ENCODE measurements at regions not wholly inside any gene's neighbourhood (a gene's known extent, or its start where the extent isn't known, plus 50 kb on each side); places are given as distances from the start of the nearest gene placed in this dataset.

DNA sequence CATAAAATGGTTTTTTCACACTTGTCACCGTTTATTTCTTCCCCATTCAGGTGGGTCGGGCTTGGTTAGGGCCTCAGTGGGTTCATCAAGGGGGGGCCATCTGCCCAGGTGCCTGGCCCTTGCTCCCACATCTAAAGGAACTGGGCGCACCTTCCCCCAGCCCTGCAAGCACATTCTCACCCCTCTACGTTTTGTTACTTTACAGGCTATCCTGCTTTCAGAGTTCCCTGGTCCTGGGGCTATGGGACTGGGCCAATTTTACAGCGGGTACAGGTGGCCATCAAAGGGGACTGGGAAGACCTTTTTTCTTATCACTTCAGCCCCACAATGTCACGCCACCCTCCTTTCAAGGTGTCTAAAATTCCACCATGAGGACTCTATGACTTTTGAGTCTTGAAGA is 71.8 kb upstream of the HAAO start:
- no peak for TF ChIP-seq EZH2 (IDR thresholded peaks at IDR 0.05; ENCODE audit: insufficient read depth, poor library complexity, severe bottlenecking)
- TF ChIP-seq EZH2phosphoT487 (IDR thresholded peaks at IDR 0.05; ENCODE audit: insufficient read depth, low read depth), result no peak
